OCI-LY1 (cell line): ENCODE measurements at regions not wholly inside any gene's neighbourhood (a gene's known extent, or its start where the extent isn't known, plus 50 kb on each side); places are given as distances from the start of the nearest gene placed in this dataset.

Source experiments
- H2AFZ ChIP-seq: fragments of 200-600 bp; sonication (generic), shearing (Covaris generic); 2 replicates; pipeline ENCODE4 v1.6.0; 2014; ENCODE audit warnings: antibody characterized with exemption, mild to moderate bottlenecking, low read length
- H3F3A ChIP-seq: fragments of 200-600 bp; sonication (generic), shearing (Covaris generic); 2 replicates; pipeline ENCODE4 v1.6.0; 2014; ENCODE audit warnings: mild to moderate bottlenecking, antibody characterized with exemption, low read length, moderate library complexity; ENCODE audit not compliant: insufficient read depth
- H3K27ac ChIP-seq: fragments of 200-600 bp; sonication (generic); 2 replicates; pipeline ENCODE4 v1.5.1; 2014; ENCODE audit warnings: low read length, mixed run types, mild to moderate bottlenecking, low read depth; ENCODE audit not compliant: poor library complexity, severe bottlenecking
- H3K27me3 ChIP-seq: fragments of 200-600 bp; sonication (generic); 2 replicates; pipeline ENCODE4 v1.6.0; 2014; ENCODE audit warnings: antibody characterized with exemption, mild to moderate bottlenecking, low read length, moderate library complexity; ENCODE audit not compliant: insufficient read depth
- H3K36me3 ChIP-seq: fragments of 200-600 bp; sonication (generic); 2 replicates; pipeline ENCODE4 v1.6.1; 2014; ENCODE audit warnings: mild to moderate bottlenecking, antibody characterized with exemption, low read length, moderate library complexity, mixed read lengths; ENCODE audit not compliant: insufficient read depth
- H3K4me1 ChIP-seq: fragments of 200-600 bp; sonication (generic); 2 replicates; pipeline ENCODE4 v1.5.1; 2014; ENCODE audit warnings: mild to moderate bottlenecking, low read length, moderate library complexity; ENCODE audit not compliant: insufficient read depth, severe bottlenecking
- H3K4me2 ChIP-seq: fragments of 200-600 bp; sonication (generic), shearing (Covaris generic); 2 replicates; pipeline ENCODE4 v1.6.1; 2014; ENCODE audit warnings: low read length
- H3K4me3 ChIP-seq: fragments of 200-600 bp; sonication (generic); 2 replicates; pipeline ENCODE4 v1.5.1; 2014; ENCODE audit warnings: low read length, low read depth, mild to moderate bottlenecking, mixed read lengths; ENCODE audit not compliant: poor library complexity, severe bottlenecking
- H3K79me2 ChIP-seq: fragments of 200-600 bp; shearing (Covaris generic); 2 replicates; pipeline ENCODE4 v1.6.1; 2016; ENCODE audit warnings: mixed run types, low read length, mixed read lengths; ENCODE audit not compliant: insufficient read depth
- H3K9ac ChIP-seq: fragments of 200-600 bp; sonication (generic), shearing (Covaris generic); 2 replicates; pipeline ENCODE4 v1.6.1; 2014; ENCODE audit warnings: mild to moderate bottlenecking, low read length, mixed read lengths
- H3K9me2 ChIP-seq: fragments of 200-600 bp; sonication (generic), shearing (Covaris generic); 2 replicates; pipeline ENCODE4 v1.6.1; 2014; ENCODE audit warnings: low read depth, mild to moderate bottlenecking, low read length, mixed read lengths
- H3K9me3 ChIP-seq: fragments of 200-600 bp; shearing (Covaris generic); 2 replicates; pipeline ENCODE4 v1.6.1; 2014; ENCODE audit warnings: low read length, mixed read lengths
- H4K20me1 ChIP-seq: fragments of 200-600 bp; sonication (generic), shearing (Covaris generic); 2 replicates; pipeline ENCODE4 v1.6.0; 2016; ENCODE audit warnings: mild to moderate bottlenecking, low read length; ENCODE audit not compliant: insufficient read depth
- EZH2 ChIP-seq: fragments of 200-600 bp; sonication (generic), shearing (Covaris generic); IDR thresholded peaks from 2 replicates; pipeline ENCODE4 v1.8.0; 2017; ENCODE audit warnings: borderline replicate concordance, mixed run types, mild to moderate bottlenecking, antibody characterized with exemption, low read length, moderate library complexity, mixed read lengths
- TF ChIP-seq, protein P1 (sequence below): fragments of 200-600 bp; sonication (generic), shearing (Covaris generic); IDR thresholded peaks from 2 replicates; pipeline ENCODE4 v1.5.1; 2017; ENCODE audit warnings: mild to moderate bottlenecking, antibody characterized with exemption, low read length, moderate library complexity, mixed read lengths

DNA sequence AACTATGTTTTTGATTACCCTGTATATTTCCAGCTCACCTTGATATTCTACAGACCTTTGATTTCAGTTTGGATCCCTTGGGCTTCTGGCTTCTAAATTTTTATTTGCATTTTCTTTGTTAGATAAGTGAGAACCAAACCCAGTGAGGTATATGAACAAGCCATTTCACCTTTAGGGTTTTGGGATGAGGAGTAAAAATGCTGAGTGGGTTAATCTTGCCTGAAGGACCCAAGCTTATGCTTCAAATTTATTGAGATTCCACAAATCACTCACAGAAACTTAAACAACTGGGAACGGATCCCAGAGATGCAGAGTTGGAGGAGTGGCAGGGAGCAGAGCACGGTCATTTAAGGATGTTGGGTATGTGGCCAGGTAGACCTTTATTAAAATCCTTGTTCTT lies 263.3 kb upstream of the BMP2 start:
- Histone ChIP-seq H3F3A (no peaks in the 10 kb centered on the region), H3K27ac (no peak overlapping the region), H4K20me1 (no peaks in the 10 kb centered on the region), H3K79me2 (no peaks in the 10 kb centered on the region), H3K27me3 (no peaks in the 10 kb centered on the region), H2AFZ (no peak overlapping the region), H3K4me2 (no peak overlapping the region), H3K36me3 (no peaks in the 10 kb centered on the region), H3K4me1 (no peaks in the 10 kb centered on the region), H3K9me2 (no peaks in the 10 kb centered on the region), H3K4me3 (no peak overlapping the region), H3K9ac (no peak overlapping the region), H3K9me3 (no peaks in the 10 kb centered on the region)
- TF ChIP-seq, protein P1, sequence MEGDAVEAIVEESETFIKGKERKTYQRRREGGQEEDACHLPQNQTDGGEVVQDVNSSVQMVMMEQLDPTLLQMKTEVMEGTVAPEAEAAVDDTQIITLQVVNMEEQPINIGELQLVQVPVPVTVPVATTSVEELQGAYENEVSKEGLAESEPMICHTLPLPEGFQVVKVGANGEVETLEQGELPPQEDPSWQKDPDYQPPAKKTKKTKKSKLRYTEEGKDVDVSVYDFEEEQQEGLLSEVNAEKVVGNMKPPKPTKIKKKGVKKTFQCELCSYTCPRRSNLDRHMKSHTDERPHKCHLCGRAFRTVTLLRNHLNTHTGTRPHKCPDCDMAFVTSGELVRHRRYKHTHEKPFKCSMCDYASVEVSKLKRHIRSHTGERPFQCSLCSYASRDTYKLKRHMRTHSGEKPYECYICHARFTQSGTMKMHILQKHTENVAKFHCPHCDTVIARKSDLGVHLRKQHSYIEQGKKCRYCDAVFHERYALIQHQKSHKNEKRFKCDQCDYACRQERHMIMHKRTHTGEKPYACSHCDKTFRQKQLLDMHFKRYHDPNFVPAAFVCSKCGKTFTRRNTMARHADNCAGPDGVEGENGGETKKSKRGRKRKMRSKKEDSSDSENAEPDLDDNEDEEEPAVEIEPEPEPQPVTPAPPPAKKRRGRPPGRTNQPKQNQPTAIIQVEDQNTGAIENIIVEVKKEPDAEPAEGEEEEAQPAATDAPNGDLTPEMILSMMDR, result no peak
- TF ChIP-seq EZH2, result no peak

DNA sequence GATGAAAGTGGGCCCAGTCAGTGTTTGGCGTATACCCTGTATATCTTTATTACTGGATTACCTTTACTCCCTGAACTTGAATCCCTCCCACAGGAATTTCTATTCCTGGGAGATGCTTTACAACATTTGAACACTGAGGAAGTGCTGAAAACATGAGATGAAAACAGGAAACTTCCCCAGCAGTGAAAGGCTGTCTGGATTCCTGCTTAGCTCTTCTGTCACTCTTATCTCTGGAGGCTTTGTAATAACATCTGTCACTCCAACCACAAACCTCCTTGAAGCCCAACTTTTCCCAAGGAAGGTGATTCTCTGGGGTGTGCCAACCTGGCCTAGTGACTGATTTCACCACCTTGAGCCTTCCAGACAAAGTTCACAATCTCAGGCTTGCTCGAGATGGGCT lies 264.5 kb upstream of the BMP2 start:
- H3K9me3 ChIP-seq, result no peaks in the 10 kb centered on the region
- no peaks in the 10 kb centered on the region for H3K79me2 ChIP-seq
- H3K4me1 ChIP-seq, result no peaks in the 10 kb centered on the region
- no peaks in the 10 kb centered on the region for H3K36me3 ChIP-seq
- no peaks in the 10 kb centered on the region for H4K20me1 ChIP-seq
- no peak overlapping the region for H3K27ac ChIP-seq
- H3K27me3 ChIP-seq, result no peaks in the 10 kb centered on the region
- H3K9ac ChIP-seq, result no peak overlapping the region
- H3F3A ChIP-seq, result no peaks in the 10 kb centered on the region
- H3K9me2 ChIP-seq, result no peaks in the 10 kb centered on the region
- TF ChIP-seq EZH2, result no peak
- TF ChIP-seq, protein P1, result no peak
- no peak overlapping the region for H2AFZ ChIP-seq
- no peak overlapping the region for H3K4me3 ChIP-seq
- no peak overlapping the region for H3K4me2 ChIP-seq

DNA sequence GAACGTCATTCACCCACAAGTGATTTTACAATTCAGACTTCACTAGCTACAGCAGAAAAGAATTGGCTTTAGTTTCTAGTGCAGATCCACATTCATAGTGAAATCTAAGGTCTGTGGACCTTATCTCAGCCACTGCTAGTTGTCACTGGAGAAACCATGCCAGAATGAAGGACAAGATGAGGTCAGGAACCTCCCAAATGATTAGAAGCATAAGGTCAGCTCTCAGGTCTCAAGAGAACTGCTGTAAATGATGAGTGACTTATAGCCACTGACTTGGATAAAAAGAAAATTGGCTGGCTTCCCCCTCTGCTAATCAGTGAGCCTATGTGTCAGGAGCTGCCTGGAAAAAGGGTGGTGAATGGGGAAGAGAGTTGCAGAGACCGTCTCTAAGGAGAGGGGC lies 265.3 kb upstream of the BMP2 start:
- no peaks in the 10 kb centered on the region for H3K4me1 ChIP-seq
- TF ChIP-seq EZH2, result no peak
- TF ChIP-seq, protein P1, result no peak
- H4K20me1 ChIP-seq, result no peaks in the 10 kb centered on the region
- no peak overlapping the region for H2AFZ ChIP-seq
- no peaks in the 10 kb centered on the region for H3K9me2 ChIP-seq
- no peak overlapping the region for H3K9ac ChIP-seq
- H3K4me3 ChIP-seq, result no peak overlapping the region
- no peak overlapping the region for H3K4me2 ChIP-seq
- no peaks in the 10 kb centered on the region for H3K36me3 ChIP-seq
- no peaks in the 10 kb centered on the region for H3F3A ChIP-seq
- no peaks in the 10 kb centered on the region for H3K27me3 ChIP-seq
- no peak overlapping the region for H3K27ac ChIP-seq
- no peaks in the 10 kb centered on the region for H3K9me3 ChIP-seq
- H3K79me2 ChIP-seq, result no peaks in the 10 kb centered on the region
